ENCODE measurements at regions not wholly inside any gene's neighbourhood (a gene's known extent, or its start where the extent isn't known, plus 50 kb on each side); places are given as distances from the start of the nearest gene placed in this dataset.

- TF ChIP-seq CTCF (IDR thresholded peaks at IDR 0.05; ENCODE audit: low read depth, low read length, poor library complexity, severe bottlenecking) (no peak), EZH2phosphoT487 (IDR thresholded peaks at IDR 0.05; ENCODE audit: borderline replicate concordance, low read length) (no peak)
These were observed 674.9 kb upstream of the POM121L12 start for GRCh38 chr7:52360541-52360940.

Data from DOHH2 (cell line).